ENCODE measurements at regions not wholly inside any gene's neighbourhood (a gene's known extent, or its start where the extent isn't known, plus 50 kb on each side); places are given as distances from the start of the nearest gene placed in this dataset.
"Not testable (repeated sequence)": the region's sequence is repeated elsewhere in the genome, so short reads cannot be mapped to it uniquely, and the experiment has no call there.

DNA sequence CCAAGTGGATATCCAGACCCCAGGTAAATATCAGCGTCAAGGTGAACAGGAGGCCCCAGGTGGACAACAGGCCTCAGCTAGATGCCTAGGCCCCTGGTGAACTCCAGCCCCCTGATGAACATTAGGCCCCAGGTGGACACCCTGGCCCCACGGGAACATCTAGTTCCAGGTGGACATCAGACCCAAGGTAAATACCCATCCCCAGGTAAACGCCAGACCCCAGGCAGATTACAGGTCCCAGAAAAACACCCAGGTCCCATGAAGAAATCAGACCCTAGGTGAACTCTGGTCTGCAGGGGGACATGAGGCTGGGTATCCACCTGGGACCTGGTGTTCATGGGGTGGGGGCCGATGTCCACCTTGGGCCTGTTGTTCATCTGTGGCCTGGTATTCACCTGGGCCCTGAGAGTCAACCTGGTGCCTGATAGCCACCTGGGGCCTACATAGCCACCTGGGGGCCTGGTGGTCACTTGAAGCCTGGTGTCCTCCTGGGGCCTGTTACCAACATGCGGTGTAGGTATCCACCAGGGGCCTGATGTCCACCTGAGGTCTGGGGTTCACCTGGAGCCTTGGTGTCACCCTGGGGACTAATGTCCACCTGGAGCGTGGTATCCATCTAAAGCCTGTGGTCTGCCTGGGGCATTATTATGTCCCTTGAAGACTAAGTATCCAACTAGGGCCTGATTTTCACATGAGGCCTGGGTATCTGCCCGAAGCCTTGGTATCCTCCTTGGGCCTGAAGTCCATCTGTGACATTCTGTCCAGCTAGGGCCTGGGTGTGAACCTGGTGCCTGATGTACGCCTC, 56.8 kb upstream of the SEPTIN5 start:
- Mint-ChIP-seq H3K4me3 (no peak overlapping the region), H3K36me3 (no peaks in the 10 kb centered on the region), H3K4me1 (ENCODE audit: low read depth) (no peaks in the 10 kb centered on the region), H3K9me3 (ENCODE audit: low read depth) (no peaks in the 10 kb centered on the region), H3K27ac (no peak overlapping the region), H3K27me3 (no peaks in the 10 kb centered on the region)

- Mint-ChIP-seq H3K36me3 (no peaks in the 10 kb centered on the region), H3K27me3 (no peaks in the 10 kb centered on the region), H3K4me1 (ENCODE audit: low read depth) (no peaks in the 10 kb centered on the region), H3K9me3 (ENCODE audit: low read depth) (no peaks in the 10 kb centered on the region), H3K27ac (no peak overlapping the region), H3K4me3 (no peak overlapping the region)
Observed at GRCh38 chr22:19658057-19658966, 56.0 kb upstream of the SEPTIN5 start.

DNA sequence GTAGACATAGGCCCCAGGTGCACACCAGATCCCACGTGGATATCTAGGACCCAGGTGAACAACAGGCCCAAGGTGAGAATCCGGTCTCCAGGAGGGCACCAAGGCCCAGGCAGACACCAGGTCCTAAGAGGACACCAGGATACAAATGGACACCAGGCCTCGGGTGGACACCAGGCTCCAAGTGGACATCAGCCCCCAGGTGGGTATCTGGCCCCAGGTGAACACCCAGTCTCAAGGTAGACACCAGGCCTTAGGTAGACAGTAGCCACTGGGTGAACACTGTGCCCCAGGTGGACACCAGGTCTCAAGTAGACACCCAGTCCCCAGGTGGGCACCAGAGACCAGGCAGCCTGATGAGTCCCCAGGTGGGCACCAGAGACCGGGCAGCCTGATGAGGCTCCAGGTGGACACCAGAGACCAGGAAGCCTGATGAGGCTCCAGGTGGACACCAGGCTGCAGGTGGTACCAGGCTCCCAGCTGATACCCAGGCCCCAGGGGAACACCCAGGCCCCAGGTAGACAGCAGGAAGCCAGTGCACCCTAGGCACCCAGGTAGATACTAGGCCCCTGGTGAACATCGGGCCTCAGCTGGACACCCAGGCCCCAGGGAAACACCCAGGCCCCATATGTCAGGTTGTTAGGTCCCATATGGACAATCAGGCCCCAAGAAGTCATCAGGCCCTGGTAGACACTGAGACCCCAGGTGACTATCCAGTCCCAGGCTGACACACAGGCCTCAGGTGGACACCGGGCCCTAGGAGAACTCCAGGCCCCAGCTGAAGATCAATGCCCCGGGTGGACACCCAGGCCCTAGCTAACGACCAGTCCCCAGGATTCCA, 55.1 kb upstream of the SEPTIN5 start:
- H3K4me3 Mint-ChIP-seq = no peak overlapping the region
- no peaks in the 10 kb centered on the region for H3K36me3 Mint-ChIP-seq
- H3K27ac Mint-ChIP-seq = no peak overlapping the region
- H3K27me3 Mint-ChIP-seq = no peaks in the 10 kb centered on the region
- no peaks in the 10 kb centered on the region for H3K4me1 Mint-ChIP-seq (ENCODE audit: low read depth)
- no peaks in the 10 kb centered on the region for H3K9me3 Mint-ChIP-seq (ENCODE audit: low read depth)

GRCh38 chr22:19659805-19660345, 54.4 kb upstream of the SEPTIN5 start:
- Mint-ChIP-seq H3K27ac (no peak overlapping the region), H3K4me1 (ENCODE audit: low read depth) (no peaks in the 10 kb centered on the region), H3K4me3 (no peak overlapping the region), H3K27me3 (no peaks in the 10 kb centered on the region), H3K36me3 (no peaks in the 10 kb centered on the region), H3K9me3 (ENCODE audit: low read depth) (no peaks in the 10 kb centered on the region)

- not testable (repeated sequence) for H3K4me3 Mint-ChIP-seq; H3K27ac Mint-ChIP-seq; H3K4me1 Mint-ChIP-seq (ENCODE audit: low read depth); H3K9me3 Mint-ChIP-seq (ENCODE audit: low read depth); H3K27me3 Mint-ChIP-seq; H3K36me3 Mint-ChIP-seq
Observed at GRCh38 chr22:19660583-19660982, 53.7 kb upstream of the SEPTIN5 start.

DNA sequence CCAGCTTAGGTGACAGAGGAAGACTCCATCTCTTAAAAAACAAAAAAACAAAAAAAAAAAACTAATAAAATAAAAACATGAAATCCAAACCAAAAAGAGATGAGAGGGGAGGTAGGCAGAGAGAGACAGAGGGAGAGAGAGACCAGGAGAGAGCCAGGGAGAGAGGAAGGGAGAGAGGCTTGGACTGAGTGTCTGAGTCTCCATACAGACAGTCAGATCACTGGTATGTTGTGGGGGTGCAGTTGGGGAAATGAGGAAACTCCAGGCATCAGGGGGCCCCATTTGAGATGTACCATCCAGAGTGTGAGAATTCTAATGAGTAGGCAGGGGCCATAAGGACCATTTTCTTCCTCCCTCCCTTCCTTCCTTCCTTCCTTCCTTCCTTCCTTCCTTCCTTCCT, 53.1 kb upstream of the SEPTIN5 start:
- H3K4me3 Mint-ChIP-seq = no peak overlapping the region
- no peak overlapping the region for H3K27ac Mint-ChIP-seq

DNA sequence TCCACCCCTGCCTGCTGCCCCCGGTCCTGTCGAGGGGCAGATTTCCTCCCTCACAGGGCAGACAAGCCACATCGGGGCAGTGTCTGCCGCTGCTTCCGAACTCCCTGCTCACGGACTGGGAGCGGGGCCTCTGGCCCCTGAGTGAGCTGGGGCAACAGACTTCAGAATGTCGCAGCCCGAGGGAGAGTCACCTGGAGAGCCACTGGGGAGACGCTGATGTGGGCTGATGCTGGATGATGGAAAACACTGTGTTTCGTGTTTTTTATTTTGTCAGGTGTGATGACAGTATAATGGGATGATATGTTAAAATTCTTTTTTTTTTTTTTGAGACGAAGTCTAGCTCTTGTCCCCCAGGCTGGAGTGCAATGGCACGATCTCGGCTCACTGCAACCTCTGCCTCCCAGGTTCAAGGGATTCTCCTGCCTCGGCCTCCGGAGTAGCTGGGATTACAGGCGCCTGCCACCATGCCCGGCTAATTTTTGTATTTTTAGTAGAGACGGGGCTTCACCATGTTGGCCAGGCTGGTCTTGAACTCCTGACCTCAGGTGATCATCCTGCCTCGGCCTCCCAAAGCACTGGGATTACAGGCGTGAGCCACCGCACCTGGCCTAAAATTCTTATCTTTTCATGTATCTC, 52.1 kb upstream of the SEPTIN5 start:
- not testable (repeated sequence) for H3K4me1 Mint-ChIP-seq (ENCODE audit: low read depth); H3K9me3 Mint-ChIP-seq (ENCODE audit: low read depth); H3K27ac Mint-ChIP-seq; H3K27me3 Mint-ChIP-seq; H3K4me3 Mint-ChIP-seq; H3K36me3 Mint-ChIP-seq

More for the DNA sequence above, 53.1 kb upstream of the SEPTIN5 start:
- no peaks in the 10 kb centered on the region for H3K27me3 Mint-ChIP-seq
- H3K4me1 Mint-ChIP-seq (ENCODE audit: low read depth) = no peaks in the 10 kb centered on the region
- no peaks in the 10 kb centered on the region for H3K9me3 Mint-ChIP-seq (ENCODE audit: low read depth)
- H3K36me3 Mint-ChIP-seq = no peaks in the 10 kb centered on the region

GRCh38 chr22:19663286-19663815, 51.0 kb upstream of the SEPTIN5 start:
- H3K9me3 Mint-ChIP-seq (ENCODE audit: low read depth) = no peaks in the 10 kb centered on the region
- no peaks in the 10 kb centered on the region for H3K27me3 Mint-ChIP-seq
- no peak overlapping the region for H3K27ac Mint-ChIP-seq
- no peaks in the 10 kb centered on the region for H3K36me3 Mint-ChIP-seq
- H3K4me1 Mint-ChIP-seq (ENCODE audit: low read depth) = no peaks in the 10 kb centered on the region
- no peak overlapping the region for H3K4me3 Mint-ChIP-seq

DNA sequence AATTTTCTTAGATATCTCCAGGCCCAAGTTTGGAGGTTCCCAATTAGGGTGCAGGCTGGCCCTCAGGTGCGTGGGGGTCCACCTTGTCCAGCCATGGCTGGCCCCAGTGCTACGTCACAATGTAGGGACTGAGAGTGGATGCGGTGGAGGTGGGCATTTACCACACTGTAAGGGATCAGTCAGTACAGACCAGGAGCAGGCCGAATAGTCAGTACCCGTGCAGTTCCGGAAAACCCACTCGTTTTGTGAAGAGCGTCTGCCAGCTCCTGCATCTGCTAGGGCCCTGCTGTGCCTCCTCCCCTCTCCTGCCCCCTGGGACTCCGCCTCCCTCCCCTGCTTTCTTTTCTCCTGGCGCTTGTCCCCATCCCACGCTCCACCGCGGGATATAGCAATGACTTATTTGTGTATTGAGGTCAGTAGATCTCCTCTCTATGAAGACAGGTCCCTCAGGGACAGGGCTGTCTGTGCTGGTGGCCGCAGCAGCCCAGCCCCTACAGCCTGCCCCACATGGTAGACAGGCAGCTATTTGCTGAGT, 50.4 kb upstream of the SEPTIN5 start:
- no peaks in the 10 kb centered on the region for H3K27me3 Mint-ChIP-seq

DNA sequence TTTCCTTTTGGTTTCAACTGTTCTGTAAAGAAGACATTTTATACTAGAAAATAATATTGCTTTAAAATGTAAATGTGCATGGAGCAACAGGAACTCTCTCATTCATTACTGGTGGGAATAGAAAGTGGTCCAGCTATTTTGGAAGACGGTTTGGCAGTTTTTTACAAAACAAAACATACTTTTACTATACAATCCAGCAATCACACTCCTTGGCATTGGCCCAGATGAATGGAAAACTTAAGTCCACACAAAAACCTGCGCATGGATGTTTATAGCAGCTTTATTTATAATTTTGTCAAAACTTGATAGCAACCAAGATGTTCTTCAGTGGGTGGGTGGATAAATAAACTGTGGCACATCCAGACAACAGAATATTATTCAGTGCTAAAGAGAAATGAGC, 49.9 kb upstream of the SEPTIN5 start:
- H3K4me3 Mint-ChIP-seq = no peak overlapping the region
- no peak overlapping the region for H3K27ac Mint-ChIP-seq
- H3K27me3 Mint-ChIP-seq = no peaks in the 10 kb centered on the region
- no peaks in the 10 kb centered on the region for H3K36me3 Mint-ChIP-seq
- H3K4me1 Mint-ChIP-seq (ENCODE audit: low read depth) = no peaks in the 10 kb centered on the region
- H3K9me3 Mint-ChIP-seq (ENCODE audit: low read depth) = no peaks in the 10 kb centered on the region

More for the DNA sequence above, 50.4 kb upstream of the SEPTIN5 start:
- Mint-ChIP-seq H3K27ac (no peak overlapping the region), H3K4me1 (ENCODE audit: low read depth) (no peaks in the 10 kb centered on the region), H3K4me3 (no peak overlapping the region), H3K9me3 (ENCODE audit: low read depth) (no peaks in the 10 kb centered on the region), H3K36me3 (no peaks in the 10 kb centered on the region)

Data from activated naive CD8-positive, alpha-beta T cell (primary cell).